A549 (cell line): ENCODE measurements at regions not wholly inside any gene's neighbourhood (a gene's known extent, or its start where the extent isn't known, plus 50 kb on each side); places are given as distances from the start of the nearest gene placed in this dataset.
A peak's percentile ranks its signal among the peaks of the same experiment; 100 is the strongest.

Source experiments
- CHD4 ChIP-seq: fragments of 200-600 bp; sonication (generic); IDR thresholded peaks from 2 replicates; pipeline ENCODE4 v1.6.1; 2016; ENCODE audit warnings: antibody characterized with exemption, mild to moderate bottlenecking, borderline replicate concordance
- JUN ChIP-seq, 2 experiments: fragments of >200 bp; sonication (Bioruptor Twin); formaldehyde crosslinking; IDR thresholded peaks; 2 replicates in 1 of 2; 3 replicates in 1 of 2; pipeline ENCODE4 v1.6.1; 2016 to 2017
- NFE2L2 ChIP-seq: fragments of 150-350 bp; conservative IDR thresholded peaks from 2 replicates; pipeline ENCODE4 v1.6.1; 2014; ENCODE audit warnings: low read length
- POLR2A ChIP-seq: IDR thresholded peaks from 2 replicates; pipeline ENCODE4 v1.6.1; 2012; ENCODE audit warnings: mild to moderate bottlenecking, low read length
- RARB ChIP-seq: fragments of 250-450 bp; sonication (Bioruptor Pico); IDR thresholded peaks from 2 replicates; pipeline ENCODE4 v1.8.0; 2021; ENCODE audit warnings: mild to moderate bottlenecking, moderate library complexity
- SMC3 ChIP-seq: fragments of >200 bp; sonication (Bioruptor Twin); formaldehyde crosslinking; IDR thresholded peaks from 3 replicates; pipeline ENCODE4 v1.6.1; 2018; ENCODE audit warnings: inconsistent platforms
- ZC3H11A ChIP-seq: fragments of 450-650 bp; IDR thresholded peaks from 2 replicates; pipeline ENCODE4 v1.6.1; 2014; ENCODE audit warnings: antibody characterized with exemption, mild to moderate bottlenecking
- TF ChIP-seq, protein P1 (sequence below): fragments of 200-600 bp; sonication (generic); IDR thresholded peaks from 2 replicates; pipeline ENCODE4 v1.6.1; 2016; ENCODE audit warnings: antibody characterized with exemption, mild to moderate bottlenecking, moderate library complexity
- TF ChIP-seq, protein P2 (sequence below): fragments of >200 bp; sonication (Bioruptor Twin); formaldehyde crosslinking; IDR thresholded peaks from 3 replicates; pipeline ENCODE4 v1.5.1; 2016
- TF ChIP-seq, protein P3 (sequence below): fragments of 450-650 bp; IDR thresholded peaks from 2 replicates; pipeline ENCODE4 v1.6.1; 2014; ENCODE audit warnings: antibody characterized with exemption

DNA sequence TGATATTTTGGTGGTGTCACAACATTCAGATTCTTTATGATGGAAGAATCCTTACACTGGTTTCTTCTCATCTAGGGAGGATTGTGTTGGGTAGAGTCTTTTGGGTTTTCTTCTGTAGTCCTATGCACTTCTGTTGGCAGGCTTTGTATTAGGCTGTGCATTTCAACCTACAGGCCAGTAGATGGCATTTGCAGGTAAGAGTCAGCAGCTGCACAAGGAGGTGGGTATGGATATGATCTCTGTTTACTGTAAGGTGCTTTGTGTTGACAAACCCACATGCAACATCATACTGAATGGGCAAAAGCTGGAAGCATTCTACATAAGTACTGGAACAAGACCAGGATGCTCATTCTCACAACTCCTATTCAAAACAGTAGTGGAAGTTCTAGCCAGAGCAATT lies 656.8 kb downstream of the METTL4 start:
- TF ChIP-seq JUN (IDR thresholded peaks at IDR 0.05) (no peak), POLR2A (no peak), CHD4 (no peak), NFE2L2 (no peak), RARB (CRISPR knock-in tag) (no peak), SMC3 (no peak), ZC3H11A (no peak)
- TF ChIP-seq, protein P1, sequence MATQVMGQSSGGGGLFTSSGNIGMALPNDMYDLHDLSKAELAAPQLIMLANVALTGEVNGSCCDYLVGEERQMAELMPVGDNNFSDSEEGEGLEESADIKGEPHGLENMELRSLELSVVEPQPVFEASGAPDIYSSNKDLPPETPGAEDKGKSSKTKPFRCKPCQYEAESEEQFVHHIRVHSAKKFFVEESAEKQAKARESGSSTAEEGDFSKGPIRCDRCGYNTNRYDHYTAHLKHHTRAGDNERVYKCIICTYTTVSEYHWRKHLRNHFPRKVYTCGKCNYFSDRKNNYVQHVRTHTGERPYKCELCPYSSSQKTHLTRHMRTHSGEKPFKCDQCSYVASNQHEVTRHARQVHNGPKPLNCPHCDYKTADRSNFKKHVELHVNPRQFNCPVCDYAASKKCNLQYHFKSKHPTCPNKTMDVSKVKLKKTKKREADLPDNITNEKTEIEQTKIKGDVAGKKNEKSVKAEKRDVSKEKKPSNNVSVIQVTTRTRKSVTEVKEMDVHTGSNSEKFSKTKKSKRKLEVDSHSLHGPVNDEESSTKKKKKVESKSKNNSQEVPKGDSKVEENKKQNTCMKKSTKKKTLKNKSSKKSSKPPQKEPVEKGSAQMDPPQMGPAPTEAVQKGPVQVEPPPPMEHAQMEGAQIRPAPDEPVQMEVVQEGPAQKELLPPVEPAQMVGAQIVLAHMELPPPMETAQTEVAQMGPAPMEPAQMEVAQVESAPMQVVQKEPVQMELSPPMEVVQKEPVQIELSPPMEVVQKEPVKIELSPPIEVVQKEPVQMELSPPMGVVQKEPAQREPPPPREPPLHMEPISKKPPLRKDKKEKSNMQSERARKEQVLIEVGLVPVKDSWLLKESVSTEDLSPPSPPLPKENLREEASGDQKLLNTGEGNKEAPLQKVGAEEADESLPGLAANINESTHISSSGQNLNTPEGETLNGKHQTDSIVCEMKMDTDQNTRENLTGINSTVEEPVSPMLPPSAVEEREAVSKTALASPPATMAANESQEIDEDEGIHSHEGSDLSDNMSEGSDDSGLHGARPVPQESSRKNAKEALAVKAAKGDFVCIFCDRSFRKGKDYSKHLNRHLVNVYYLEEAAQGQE: no peak
- TF ChIP-seq, protein P2, sequence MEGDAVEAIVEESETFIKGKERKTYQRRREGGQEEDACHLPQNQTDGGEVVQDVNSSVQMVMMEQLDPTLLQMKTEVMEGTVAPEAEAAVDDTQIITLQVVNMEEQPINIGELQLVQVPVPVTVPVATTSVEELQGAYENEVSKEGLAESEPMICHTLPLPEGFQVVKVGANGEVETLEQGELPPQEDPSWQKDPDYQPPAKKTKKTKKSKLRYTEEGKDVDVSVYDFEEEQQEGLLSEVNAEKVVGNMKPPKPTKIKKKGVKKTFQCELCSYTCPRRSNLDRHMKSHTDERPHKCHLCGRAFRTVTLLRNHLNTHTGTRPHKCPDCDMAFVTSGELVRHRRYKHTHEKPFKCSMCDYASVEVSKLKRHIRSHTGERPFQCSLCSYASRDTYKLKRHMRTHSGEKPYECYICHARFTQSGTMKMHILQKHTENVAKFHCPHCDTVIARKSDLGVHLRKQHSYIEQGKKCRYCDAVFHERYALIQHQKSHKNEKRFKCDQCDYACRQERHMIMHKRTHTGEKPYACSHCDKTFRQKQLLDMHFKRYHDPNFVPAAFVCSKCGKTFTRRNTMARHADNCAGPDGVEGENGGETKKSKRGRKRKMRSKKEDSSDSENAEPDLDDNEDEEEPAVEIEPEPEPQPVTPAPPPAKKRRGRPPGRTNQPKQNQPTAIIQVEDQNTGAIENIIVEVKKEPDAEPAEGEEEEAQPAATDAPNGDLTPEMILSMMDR: 0 out of 3 replicates have a peak, but pooled peaks have one; percentile 9
- TF ChIP-seq, protein P3, sequence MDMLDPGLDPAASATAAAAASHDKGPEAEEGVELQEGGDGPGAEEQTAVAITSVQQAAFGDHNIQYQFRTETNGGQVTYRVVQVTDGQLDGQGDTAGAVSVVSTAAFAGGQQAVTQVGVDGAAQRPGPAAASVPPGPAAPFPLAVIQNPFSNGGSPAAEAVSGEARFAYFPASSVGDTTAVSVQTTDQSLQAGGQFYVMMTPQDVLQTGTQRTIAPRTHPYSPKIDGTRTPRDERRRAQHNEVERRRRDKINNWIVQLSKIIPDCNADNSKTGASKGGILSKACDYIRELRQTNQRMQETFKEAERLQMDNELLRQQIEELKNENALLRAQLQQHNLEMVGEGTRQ: no peak
